K562 (cell line): ENCODE measurements at regions not wholly inside any gene's neighbourhood (a gene's known extent, or its start where the extent isn't known, plus 50 kb on each side); places are given as distances from the start of the nearest gene placed in this dataset.
A peak's percentile ranks its signal among the peaks of the same experiment; 100 is the strongest.

Experiments
- ATAC-seq: fragments of 200-7000 bp; cut with Tn5 transposase; 3 replicates; pipeline ENCODE4 v1.9.1; 2020; ENCODE audit warnings: moderate library complexity
- BruUV-seq: library from RNA; stranded (reverse); fragments of 400-500 nt; replicated peaks from 2 replicates; lab custom pipeline; 2021; lab: Mats Ljungman, UMichigan
- CTCF ChIA-PET: fragments of 300-600 bp; formaldehyde crosslinking; extraction: SDS; loops from one replicate; lab custom pipeline; 2021; ENCODE audit warnings: low intra/inter-chr PET ratio; lab: Yijun Ruan, JAX
- POLR2A ChIA-PET: fragments of 300-600, 350-650 bp; sonication (Branson Sonifier 250); formaldehyde crosslinking; extraction: SDS; loops from one replicate; lab custom pipeline; 2021; ENCODE audit warnings: antibody characterized with exemption, inconsistent platforms; lab: Yijun Ruan, JAX
- DNase-seq, 4 experiments: peaks; one replicate each; pipeline versions ENCODE4 v3.0.0 to v3.0.0-alpha.2; 2011 to 2018; ENCODE audit warnings: low spot score in 3 of 4, mixed read lengths in 3 of 4; ENCODE audit errors: extremely low read depth in 1 of 4
- FAIRE-seq: peaks from 2 replicates; lab custom pipeline; 2011; peaks lifted over from hg19 to GRCh38; lab: Jason Lieb, UNC
- H2AFZ ChIP-seq: 2 replicates; pipeline ENCODE4 v1.6.0; 2011; ENCODE audit warnings: low read depth, low read length, control low read depth, inconsistent platforms
- H3K27ac ChIP-seq: fragments of 200-600 bp; 3 replicates; pipeline ENCODE4 v1.8.0; 2011; ENCODE audit warnings: low read depth, mild to moderate bottlenecking, control low read depth, inconsistent platforms, low read length, moderate library complexity, mixed read lengths; ENCODE audit errors: extremely low read depth
- H3K27me3 ChIP-seq, 2 experiments: fragments of 300-600 bp in 1 of 2; 2 replicates in 1 of 2; 3 replicates in 1 of 2; pipeline versions ENCODE4 v1.6.0 to v1.8.0; 2011; ENCODE audit warnings: inconsistent platforms in 2 of 2, low read length in 2 of 2, mild to moderate bottlenecking in 1 of 2, mixed read lengths in 1 of 2, moderate library complexity in 1 of 2; ENCODE audit not compliant: control insufficient read depth in 2 of 2, insufficient read depth in 2 of 2
- H3K36me3 ChIP-seq: fragments of 300-600 bp; 3 replicates; pipeline ENCODE4 v1.8.0; 2011; ENCODE audit warnings: mild to moderate bottlenecking, low read length, inconsistent platforms; ENCODE audit not compliant: control insufficient read depth, insufficient read depth
- H3K4me1 ChIP-seq, 2 experiments: fragments of 200-600 bp in 1 of 2; replicated peaks in 1 of 2; 2 replicates in 1 of 2; 3 replicates in 1 of 2; pipeline versions ENCODE4 v1.5.1 to v1.8.0; 2011; ENCODE audit warnings: inconsistent platforms in 2 of 2, low read length in 2 of 2, mild to moderate bottlenecking in 1 of 2, mixed read lengths in 1 of 2, moderate library complexity in 1 of 2; ENCODE audit not compliant: control insufficient read depth in 2 of 2, insufficient read depth in 2 of 2
- H3K4me2 ChIP-seq: 2 replicates; pipeline ENCODE4 v1.6.1; 2011; ENCODE audit warnings: low read length, control low read depth, inconsistent platforms, mixed read lengths; ENCODE audit not compliant: insufficient read depth
- H3K4me3 ChIP-seq: fragments of 200-600 bp; sonication (generic), shearing (Covaris generic); 2 replicates; pipeline ENCODE4 v1.5.1; 2016; ENCODE audit warnings: control low read depth, inconsistent platforms
- H3K79me2 ChIP-seq: fragments of 200-600 bp; 3 replicates; pipeline ENCODE4 v1.8.0; 2011; ENCODE audit warnings: low read length, inconsistent platforms; ENCODE audit not compliant: control insufficient read depth, insufficient read depth
- H3K9ac ChIP-seq, 2 experiments: 2 replicates each; pipeline versions ENCODE4 v1.6.0 to v1.6.1; 2011; ENCODE audit warnings: low read depth in 2 of 2, low read length in 2 of 2, control low read depth in 1 of 2, inconsistent platforms in 1 of 2, mild to moderate bottlenecking in 1 of 2, mixed read lengths in 1 of 2; ENCODE audit not compliant: insufficient read depth in 1 of 2
- H3K9me1 ChIP-seq: one replicate; pipeline ENCODE4 v1.6.0; 2011; ENCODE audit warnings: inconsistent platforms, mild to moderate bottlenecking, low read length, moderate library complexity; ENCODE audit not compliant: control insufficient read depth, insufficient read depth
- H3K9me3 ChIP-seq: replicated peaks from 2 replicates; pipeline ENCODE4 v1.5.1; 2011; ENCODE audit warnings: low read depth, low read length, inconsistent platforms; ENCODE audit not compliant: control insufficient read depth, insufficient read depth
- H4K20me1 ChIP-seq: replicated peaks from 2 replicates; pipeline ENCODE4 v1.6.1; 2011; ENCODE audit warnings: low read length, inconsistent platforms, mixed read lengths; ENCODE audit not compliant: control insufficient read depth, insufficient read depth
- CBFA2T2 ChIP-seq: fragments of 450-650 bp; conservative IDR thresholded peaks from 2 replicates; pipeline ENCODE4 v1.6.1; 2017; ENCODE audit warnings: mild to moderate bottlenecking
- GABPB1 ChIP-seq: sonication (generic); formaldehyde crosslinking; IDR thresholded peaks from 2 replicates; pipeline ENCODE4 v1.8.0; 2022; ENCODE audit warnings: mild to moderate bottlenecking, missing genetic modification reagents
- HDAC1 ChIP-seq, 2 experiments: fragments of 450-650 bp; IDR thresholded peaks; 2 replicates each; pipeline ENCODE4 v1.6.1; 2016 to 2017; ENCODE audit warnings: inconsistent platforms in 1 of 2, mild to moderate bottlenecking in 1 of 2, moderate library complexity in 1 of 2
- HDAC2 ChIP-seq: fragments of 450-650 bp; IDR thresholded peaks from 2 replicates; pipeline ENCODE4 v1.6.1; 2016; ENCODE audit warnings: mild to moderate bottlenecking
- HLTF ChIP-seq: fragments of 450-650 bp; IDR thresholded peaks from 2 replicates; pipeline ENCODE4 v1.6.1; 2016
- KDM1A ChIP-seq, 2 experiments: fragments of 450-650 bp; IDR thresholded peaks; 2 replicates each; pipeline ENCODE4 v1.6.1; 2016; ENCODE audit warnings: mild to moderate bottlenecking in 2 of 2
- LCOR ChIP-seq: sonication (generic); formaldehyde crosslinking; IDR thresholded peaks from 2 replicates; pipeline ENCODE4 v1.8.0; 2022; ENCODE audit warnings: mild to moderate bottlenecking, missing genetic modification reagents
- MCM3 ChIP-seq: fragments of 450-650 bp; IDR thresholded peaks from 2 replicates; pipeline ENCODE4 v1.6.1; 2016
- MEIS2 ChIP-seq: fragments of 450-650 bp; IDR thresholded peaks from 2 replicates; pipeline ENCODE4 v1.6.1; 2014; ENCODE audit warnings: mild to moderate bottlenecking; ENCODE audit not compliant: partially characterized antibody
- POU5F1 ChIP-seq: fragments of 150-350 bp; IDR thresholded peaks from 2 replicates; pipeline ENCODE4 v1.6.1; 2014; ENCODE audit warnings: borderline replicate concordance, low read length, low read depth, mild to moderate bottlenecking; ENCODE audit not compliant: partially characterized antibody
- SETDB1 ChIP-seq: IDR thresholded peaks from one replicate; pipeline ENCODE4 v1.6.1; 2012; ENCODE audit warnings: low read length, control low read depth, inconsistent platforms
- SMARCE1 ChIP-seq: fragments of 450-650 bp; IDR thresholded peaks from 2 replicates; pipeline ENCODE4 v1.7.1; 2016; ENCODE audit warnings: mild to moderate bottlenecking
- SP1 ChIP-seq: sonication (generic); formaldehyde crosslinking; IDR thresholded peaks from 2 replicates; pipeline ENCODE4 v1.8.1; 2022; ENCODE audit warnings: mild to moderate bottlenecking, missing genetic modification reagents
- SRSF9 ChIP-seq: fragments of 200-400 bp; formaldehyde crosslinking; IDR thresholded peaks from 2 replicates; pipeline ENCODE4 v1.6.1; 2017; ENCODE audit warnings: low read depth, low read length, borderline replicate concordance
- TBP ChIP-seq: optimal IDR thresholded peaks from 2 replicates; pipeline ENCODE3; 2011; ENCODE audit warnings: low read depth, low read length, improper control_type of control experiment
- ZNF12 ChIP-seq: sonication (generic); formaldehyde crosslinking; IDR thresholded peaks from 2 replicates; pipeline ENCODE4 v1.4.0; 2020; ENCODE audit warnings: mild to moderate bottlenecking, missing genetic modification reagents
- ZNF165 ChIP-seq: fragments of 250-450 bp; sonication (Bioruptor Pico); IDR thresholded peaks from 2 replicates; pipeline ENCODE4 v1.4.0; 2020; ENCODE audit warnings: borderline replicate concordance
- ZNF224 ChIP-seq: sonication (generic); formaldehyde crosslinking; IDR thresholded peaks from 2 replicates; pipeline ENCODE4 v1.8.0; 2022; ENCODE audit warnings: mild to moderate bottlenecking, missing genetic modification reagents
- ZNF23 ChIP-seq: fragments of 250-450 bp; sonication (Bioruptor Pico); IDR thresholded peaks from 2 replicates; pipeline ENCODE4 v1.4.0; 2020; ENCODE audit warnings: mild to moderate bottlenecking
- WGBS: fragments of 100-300 bp; shearing (Covaris generic); methylation state at CpG from one replicate; pipeline ENCODE4 v1.1.6; 2016; ENCODE audit warnings: low coverage, mixed read lengths; ENCODE audit not compliant: insufficient coverage; ENCODE audit errors: missing lambda C conversion rate; 5-methylcytosine and 5-hydroxymethylcytosine counted together
- in situ Hi-C: fragments of 300-500 bp; cut with MboI; formaldehyde crosslinking; loops from 4 replicates; pipeline ENCODE4 v1.15.0; 2018; ENCODE audit warnings: inconsistent platforms, mixed read lengths
- intact Hi-C: fragments of 100-400 bp; cut with micrococcal nuclease; formaldehyde crosslinking; loops from 2 replicates; pipeline ENCODE4 v1.14.2; 2022
- TF ChIP-seq, protein P1 (sequence below): fragments of 450-650 bp; IDR thresholded peaks from 2 replicates; pipeline ENCODE4 v1.6.1; 2016
- TF ChIP-seq, protein P2 (sequence below): fragments of 450-650 bp; IDR thresholded peaks from 2 replicates; pipeline ENCODE4 v1.6.1; 2014; ENCODE audit warnings: low read depth, mild to moderate bottlenecking, moderate library complexity, borderline replicate concordance

DNA sequence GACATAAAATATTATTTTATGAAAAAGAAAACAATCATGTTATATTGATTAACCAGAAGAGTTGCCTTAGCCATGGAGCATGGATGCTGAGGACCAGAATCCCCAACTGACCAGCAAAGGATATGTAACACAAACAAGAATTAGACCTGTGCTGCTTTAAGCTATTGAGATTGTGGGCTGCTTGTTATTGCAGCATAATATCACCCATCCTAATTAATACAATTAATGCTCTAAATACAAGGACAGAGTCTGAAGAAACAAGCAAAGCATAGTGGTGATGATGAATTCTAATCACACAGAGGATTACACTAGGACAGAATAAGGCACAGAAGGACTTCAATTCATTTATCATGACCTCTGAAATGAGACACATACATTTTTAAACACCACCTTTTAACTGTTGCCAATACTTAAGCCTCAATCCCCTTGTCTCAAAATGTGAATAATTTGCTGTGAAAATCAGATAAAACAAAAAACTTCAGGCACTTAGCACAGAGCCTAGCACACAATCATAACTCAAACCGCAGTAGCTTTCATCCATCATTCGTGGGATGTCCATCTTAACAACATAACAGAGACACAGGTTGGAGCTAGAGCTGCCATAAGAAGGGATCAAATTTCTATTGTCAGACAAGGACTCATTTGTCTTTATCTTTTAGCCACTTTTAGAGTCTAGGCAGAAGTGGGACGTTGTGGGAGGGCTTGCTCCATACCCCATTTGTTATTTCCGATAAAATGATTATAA is 449.6 kb upstream of the DCN start:
- 0% methylated on average over 4 of the region's 4 CpGs for WGBS
- Histone ChIP-seq H3K27ac (peak overlapping the region; percentile 83; the same call in 2 of the 3 replicates), H3K36me3 (peaks cover 23% of the 10 kb centered on the region; the same call in 2 of the 3 replicates), H3K9ac (peak overlapping the region in 1 of 2 experiments; percentile 69; a peak in 2 of 4 replicates), H2AFZ (peak overlapping the region; percentile 95; the same call in 1 of the 2 replicates), H3K4me1 (peaks cover 13 to 15% of the 10 kb centered on the region in 2 experiments; a peak in 4 of 5 replicates), H3K4me2 (peak overlapping the region; percentile 85), H3K4me3 (peak overlapping the region; percentile 72), H3K79me2 (peaks cover 78% of the 10 kb centered on the region), H3K9me1 (no peaks in the 10 kb centered on the region), H3K9me3 (0 out of 2 replicates have a peak, but pooled peaks cover 5% of the 10 kb centered on the region), H4K20me1 (no peaks in the 10 kb centered on the region), H3K27me3 (no peaks in the 10 kb centered on the region)
- no peak for ATAC-seq
- in situ Hi-C loops, result no loop called here
- peak in 1 of 4 experiments; percentile 60 for DNase-seq
- no TSS peak for BruUV-seq
- intact Hi-C loops, result loop anchor here (5.0 to 10.0 kb wide), 3 partner anchors 55 to 247 kb away; no protein-coding TSS in a partner anchor
- peak; percentile 82 for FAIRE-seq
- ChIA-PET CTCF (no interaction called here), POLR2A (interaction anchor here (0.5 to 1.6 kb wide), 6 partner anchors 22 to 1926 kb away, joined by 3 to 4 read pairs (median 3); partner anchors contain the start of gene BTG1)
- peak; percentile 86 for TF ChIP-seq MEIS2
- no peak for TF ChIP-seq CBFA2T2
- no peak for TF ChIP-seq ZNF165 (CRISPR knock-in tag)
- TF ChIP-seq SP1 (CRISPR knock-in tag), result 0 out of 2 replicates have a peak, but pooled peaks have one; percentile 25
- TF ChIP-seq TBP, result peak; percentile 26
- no peak for TF ChIP-seq GABPB1
- TF ChIP-seq HDAC2, result 0 out of 2 replicates have a peak, but pooled peaks have one; percentile 30
- peak; percentile 33 to 59; a peak in 3 of 4 replicates for TF ChIP-seq KDM1A (IDR thresholded peaks at IDR 0.05)
- no peak for TF ChIP-seq SETDB1
- no peak for TF ChIP-seq LCOR (CRISPR knock-in tag)
- TF ChIP-seq ZNF12 (CRISPR knock-in tag), result peak; percentile 96
- no peak for TF ChIP-seq ZNF23 (CRISPR knock-in tag)
- TF ChIP-seq MCM3, result no peak
- no peak for TF ChIP-seq ZNF224 (CRISPR knock-in tag)
- no peak for TF ChIP-seq HLTF
- TF ChIP-seq HDAC1 (IDR thresholded peaks at IDR 0.05), result no peak
- TF ChIP-seq, protein P1, sequence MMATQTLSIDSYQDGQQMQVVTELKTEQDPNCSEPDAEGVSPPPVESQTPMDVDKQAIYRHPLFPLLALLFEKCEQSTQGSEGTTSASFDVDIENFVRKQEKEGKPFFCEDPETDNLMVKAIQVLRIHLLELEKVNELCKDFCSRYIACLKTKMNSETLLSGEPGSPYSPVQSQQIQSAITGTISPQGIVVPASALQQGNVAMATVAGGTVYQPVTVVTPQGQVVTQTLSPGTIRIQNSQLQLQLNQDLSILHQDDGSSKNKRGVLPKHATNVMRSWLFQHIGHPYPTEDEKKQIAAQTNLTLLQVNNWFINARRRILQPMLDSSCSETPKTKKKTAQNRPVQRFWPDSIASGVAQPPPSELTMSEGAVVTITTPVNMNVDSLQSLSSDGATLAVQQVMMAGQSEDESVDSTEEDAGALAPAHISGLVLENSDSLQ, result peak; percentile 76
- TF ChIP-seq POU5F1, result no peak
- TF ChIP-seq, protein P2, sequence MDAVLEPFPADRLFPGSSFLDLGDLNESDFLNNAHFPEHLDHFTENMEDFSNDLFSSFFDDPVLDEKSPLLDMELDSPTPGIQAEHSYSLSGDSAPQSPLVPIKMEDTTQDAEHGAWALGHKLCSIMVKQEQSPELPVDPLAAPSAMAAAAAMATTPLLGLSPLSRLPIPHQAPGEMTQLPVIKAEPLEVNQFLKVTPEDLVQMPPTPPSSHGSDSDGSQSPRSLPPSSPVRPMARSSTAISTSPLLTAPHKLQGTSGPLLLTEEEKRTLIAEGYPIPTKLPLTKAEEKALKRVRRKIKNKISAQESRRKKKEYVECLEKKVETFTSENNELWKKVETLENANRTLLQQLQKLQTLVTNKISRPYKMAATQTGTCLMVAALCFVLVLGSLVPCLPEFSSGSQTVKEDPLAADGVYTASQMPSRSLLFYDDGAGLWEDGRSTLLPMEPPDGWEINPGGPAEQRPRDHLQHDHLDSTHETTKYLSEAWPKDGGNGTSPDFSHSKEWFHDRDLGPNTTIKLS, result no peak
- no peak for TF ChIP-seq SMARCE1
- no peak for TF ChIP-seq SRSF9
